ENCODE measurements at regions not wholly inside any gene's neighbourhood (a gene's known extent, or its start where the extent isn't known, plus 50 kb on each side); places are given as distances from the start of the nearest gene placed in this dataset.
"Not testable (repeated sequence)": the region's sequence is repeated elsewhere in the genome, so short reads cannot be mapped to it uniquely, and the experiment has no call there.

GRCh38 chr22:25492841-25493734, 71.4 kb upstream of the GRK3 start:
- no peak for DNase-seq

GRCh38 chr22:25493794-25494193, 70.7 kb upstream of the GRK3 start:
- DNase-seq: no peak

GRCh38 chr22:25494774-25495173, 69.7 kb upstream of the GRK3 start:
- no peak for DNase-seq

- DNase-seq: no peak
Measured at GRCh38 chr22:25495285-25495684, 69.2 kb upstream of the GRK3 start.

GRCh38 chr22:25496396-25497064, 67.9 kb upstream of the GRK3 start:
- DNase-seq: no peak

GRCh38 chr22:25497181-25497641, 67.3 kb upstream of the GRK3 start:
- no peak for DNase-seq

- no peak for DNase-seq
Measured at GRCh38 chr22:25497716-25498115, 66.8 kb upstream of the GRK3 start.

GRCh38 chr22:25500671-25501070, 63.8 kb upstream of the GRK3 start:
- DNase-seq: not testable (repeated sequence)

- not testable (repeated sequence) for DNase-seq
Measured at GRCh38 chr22:25504017-25504416, 60.5 kb upstream of the GRK3 start.

- no peak for DNase-seq
Measured at GRCh38 chr22:25508161-25508560, 56.3 kb upstream of the GRK3 start.

GRCh38 chr22:25508761-25509321, 55.6 kb upstream of the GRK3 start:
- DNase-seq: no peak

GRCh38 chr22:25509374-25509791, 55.1 kb upstream of the GRK3 start:
- DNase-seq: no peak

- no peak for DNase-seq
Measured at GRCh38 chr22:25510876-25511275, 53.6 kb upstream of the GRK3 start.

GRCh38 chr22:25511725-25512124, 52.8 kb upstream of the GRK3 start:
- DNase-seq: no peak

GRCh38 chr22:25514436-25515180, 49.9 kb upstream of the GRK3 start:
- no peak for DNase-seq

Data from NCI-H774 (cell line).